C1 segment of cervical spinal cord (tissue), 14 donors: ENCODE measurements at regions not wholly inside any gene's neighbourhood (a gene's known extent, or its start where the extent isn't known, plus 50 kb on each side); places are given as distances from the start of the nearest gene placed in this dataset.
A peak's percentile ranks its signal among the peaks of the same experiment; 100 is the strongest.
"Not testable (repeated sequence)": the region's sequence is repeated elsewhere in the genome, so short reads cannot be mapped to it uniquely, and the experiment has no call there.

Experiments used
- DNase-seq, 14 donors: peaks; one replicate each; lab custom pipeline; 2025; lab: John Stamatoyannopoulos, UW

- DNase-seq, result no peak
Observed at GRCh38 chr4:188658958-188659522, 519.8 kb downstream of the TRIML1 start.

GRCh38 chr4:188660796-188661195 is 521.6 kb downstream of the TRIML1 start:
- DNase-seq, result peak in 9 of 14 donors; percentile 33 to 69 (median 43)

GRCh38 chr4:188661502-188661901 is 522.3 kb downstream of the TRIML1 start:
- no peak for DNase-seq

GRCh38 chr4:188663369-188663768 is 524.1 kb downstream of the TRIML1 start:
- no peak for DNase-seq

- DNase-seq, result peak in 3 of 14 donors; percentile 4 to 55 (median 15)
Observed at GRCh38 chr4:188665491-188666457, 526.5 kb downstream of the TRIML1 start.

- not testable (repeated sequence) for DNase-seq
Observed at GRCh38 chr4:188678691-188679090, 539.5 kb downstream of the TRIML1 start.

- DNase-seq, result no peak
Observed at GRCh38 chr4:188680004-188680666, 540.9 kb downstream of the TRIML1 start.

- DNase-seq, result no peak
Observed at GRCh38 chr4:188680667-188681063, 541.4 kb downstream of the TRIML1 start.

GRCh38 chr4:188682321-188682720 is 543.1 kb downstream of the TRIML1 start:
- no peak for DNase-seq

- DNase-seq, result no peak
Observed at GRCh38 chr4:188683571-188683970, 544.3 kb downstream of the TRIML1 start.

- DNase-seq, result no peak
Observed at GRCh38 chr4:188688956-188689355, 549.7 kb downstream of the TRIML1 start.

- no peak for DNase-seq
Observed at GRCh38 chr4:188691811-188692210, 552.6 kb downstream of the TRIML1 start.

- no peak for DNase-seq
Observed at GRCh38 chr4:188695261-188695660, 556.0 kb downstream of the TRIML1 start.

GRCh38 chr4:188697243-188697642 is 558.0 kb downstream of the TRIML1 start:
- no peak for DNase-seq

- no peak for DNase-seq
Observed at GRCh38 chr4:188701952-188702351, 562.7 kb downstream of the TRIML1 start.

GRCh38 chr4:188704288-188704687 is 565.0 kb downstream of the TRIML1 start:
- no peak for DNase-seq

GRCh38 chr4:188707036-188707435 is 567.8 kb downstream of the TRIML1 start:
- DNase-seq, result no peak

GRCh38 chr4:188714501-188714900 is 575.3 kb downstream of the TRIML1 start:
- no peak for DNase-seq

- DNase-seq, result no peak
Observed at GRCh38 chr4:188714907-188715306, 575.7 kb downstream of the TRIML1 start.

- no peak for DNase-seq
Observed at GRCh38 chr4:188717661-188718060, 578.4 kb downstream of the TRIML1 start.

GRCh38 chr4:188719794-188720193 is 580.6 kb downstream of the TRIML1 start:
- DNase-seq, result no peak

GRCh38 chr4:188722911-188723310 is 583.7 kb downstream of the TRIML1 start:
- DNase-seq, result no peak
